GM18517 (cell line): ENCODE measurements at regions not wholly inside any gene's neighbourhood (a gene's known extent, or its start where the extent isn't known, plus 50 kb on each side); places are given as distances from the start of the nearest gene placed in this dataset.
A peak's percentile ranks its signal among the peaks of the same experiment; 100 is the strongest.

Source experiments
- ATAC-seq: cut with Tn5 transposase; IDR thresholded peaks from one replicate; pipeline ENCODE4 v1.9.1; 2021; ENCODE audit warnings: mild to moderate bottlenecking, moderate library complexity; ENCODE audit not compliant: unreplicated experiment

DNA sequence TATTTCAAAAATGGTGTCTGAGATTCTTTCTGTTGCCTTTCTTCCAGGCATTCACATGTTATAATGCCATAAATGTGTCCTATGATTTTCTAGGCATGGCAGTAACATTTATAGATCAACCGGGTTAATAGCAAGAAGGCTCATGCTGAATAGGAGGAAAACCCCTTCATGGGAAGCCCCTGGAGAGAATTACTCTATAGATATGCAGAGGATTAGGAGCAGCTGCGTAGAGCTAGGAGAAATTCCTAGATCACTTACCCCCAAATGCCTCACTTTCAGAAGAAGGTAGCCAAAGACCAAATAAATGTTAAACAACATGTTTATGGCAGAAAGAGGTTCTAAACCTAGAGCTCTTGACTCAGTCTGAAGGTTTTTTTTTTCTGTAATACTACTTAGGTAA, 153.4 kb upstream of the CTNNA2 start:
- no peak for ATAC-seq

DNA sequence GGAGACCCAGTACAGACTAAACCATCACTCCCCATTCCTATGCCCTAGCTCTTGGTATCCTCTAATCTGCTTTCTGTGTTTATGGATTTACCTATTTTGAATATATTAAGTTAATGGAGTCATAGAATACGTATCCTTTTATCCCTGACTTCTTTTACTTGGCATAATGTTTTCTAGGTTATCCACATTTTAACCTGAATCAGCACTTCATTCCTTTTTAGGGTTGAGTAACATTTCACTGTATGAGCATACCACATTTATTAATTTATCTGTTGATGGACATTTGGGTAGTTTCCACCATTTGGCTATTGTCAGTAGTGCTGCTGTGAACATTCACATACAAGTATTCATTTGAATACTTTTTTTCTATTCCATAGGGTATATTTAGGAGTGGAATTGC, 157.3 kb upstream of the CTNNA2 start:
- ATAC-seq, result no peak

DNA sequence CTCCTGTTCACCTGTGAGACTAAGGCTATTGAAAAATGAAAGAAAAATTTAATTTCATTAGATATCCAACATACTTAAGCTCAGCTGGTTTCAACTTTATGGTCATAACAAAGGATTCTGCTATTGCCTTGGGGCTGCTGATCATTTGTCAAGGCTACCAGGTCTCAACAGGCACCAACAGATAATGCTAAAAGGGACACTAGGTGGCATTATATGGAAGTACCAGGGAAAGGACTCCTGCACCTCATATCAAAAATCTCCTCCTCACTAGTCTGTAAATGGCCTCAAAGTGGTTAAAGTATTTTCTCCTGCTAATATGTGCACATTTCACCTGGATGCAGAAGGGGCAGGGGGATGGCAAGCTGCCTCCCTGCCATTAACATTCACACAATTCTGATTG, 167.9 kb upstream of the REG3A start:
- ATAC-seq, result no peak

DNA sequence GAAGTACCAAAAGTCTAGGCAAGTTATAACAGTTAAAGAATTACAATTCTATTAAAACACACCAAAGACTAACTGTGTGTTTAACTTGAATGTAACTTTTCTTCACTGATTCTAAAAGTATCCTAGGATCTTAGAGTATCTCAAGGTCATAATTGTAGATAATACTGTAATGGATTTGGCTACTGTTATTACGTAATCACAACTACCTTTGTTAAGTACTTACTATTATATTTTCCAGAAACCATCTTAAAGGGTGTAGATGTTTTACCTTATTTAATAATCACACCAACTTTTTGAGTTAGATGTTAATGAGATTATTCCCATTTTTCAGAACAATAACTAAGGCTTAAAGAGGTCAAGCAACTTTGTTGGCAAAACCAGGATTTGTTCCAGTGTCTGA, 161.3 kb upstream of the REG3A start:
- ATAC-seq, result no peak

DNA sequence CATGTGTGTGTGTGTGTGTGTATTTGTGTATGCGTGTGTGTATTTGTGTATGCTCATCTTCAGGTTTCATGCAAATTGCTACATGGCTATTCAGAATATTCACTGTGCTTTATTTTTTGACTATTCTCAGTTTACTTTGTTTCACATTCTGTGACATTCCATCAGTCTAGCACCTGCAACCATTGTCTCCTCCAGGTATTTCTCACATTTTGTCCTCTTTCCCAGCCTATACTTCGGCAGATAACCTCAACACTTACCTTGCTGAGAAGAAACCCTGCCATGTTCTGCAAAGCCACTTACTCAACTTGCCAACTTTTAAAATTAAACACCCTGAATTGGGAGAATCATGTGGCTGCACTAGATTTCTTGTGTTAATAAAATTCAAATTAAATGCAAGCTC, 135.4 kb upstream of the REG3A start:
- ATAC-seq, result no peak

DNA sequence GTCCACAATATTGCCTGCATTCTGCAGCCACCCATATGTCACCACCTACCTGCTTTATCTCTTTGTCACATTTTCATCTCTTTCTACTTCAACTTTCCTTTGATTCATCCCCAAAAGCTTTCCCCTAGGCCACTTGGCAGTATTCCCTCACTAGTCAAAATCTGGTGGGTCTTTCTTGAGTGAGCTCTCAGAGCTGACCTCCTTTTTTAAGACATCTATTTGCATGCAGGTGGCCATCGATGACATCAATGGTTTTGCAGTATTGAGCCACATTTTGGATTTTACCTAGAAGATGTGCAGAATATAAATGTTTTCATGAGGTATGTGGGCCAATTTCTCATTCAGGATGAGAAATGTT, 133.4 kb upstream of the REG3A start:
- ATAC-seq, result no peak

DNA sequence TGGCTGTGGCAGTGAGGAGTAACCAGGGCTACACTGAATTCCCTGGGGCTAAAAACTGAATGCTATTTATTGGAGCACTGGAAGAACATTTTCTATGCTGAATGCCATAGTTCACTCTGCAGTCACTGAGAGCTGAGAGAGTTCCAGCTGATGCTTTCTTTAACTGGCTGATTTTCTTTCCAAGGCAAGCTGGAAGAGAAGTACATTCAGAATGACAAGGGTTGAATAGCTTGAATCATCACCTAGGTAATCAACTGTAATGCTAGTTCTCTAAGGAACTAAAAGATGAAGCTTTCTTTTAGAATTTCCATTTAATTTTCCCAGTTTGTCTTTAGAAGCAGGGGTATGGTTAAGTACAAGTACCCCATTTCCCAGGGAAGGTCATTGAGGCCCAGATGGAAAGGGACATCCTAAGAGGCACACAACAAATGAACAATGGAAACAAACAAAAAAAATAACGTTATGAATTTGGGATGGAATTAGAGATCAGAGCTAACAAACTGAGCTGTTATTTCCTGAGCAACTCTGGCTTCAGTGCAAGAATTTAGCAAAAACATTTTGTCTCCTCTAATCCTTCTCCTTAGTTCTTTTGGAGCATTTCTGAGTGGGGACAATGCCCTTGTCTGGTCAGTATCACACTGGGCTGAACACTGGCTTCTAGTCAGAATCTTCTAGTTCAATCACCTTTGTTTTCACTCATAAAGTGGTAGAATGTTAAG, 132.8 kb upstream of the REG3A start:
- ATAC-seq, result no peak

DNA sequence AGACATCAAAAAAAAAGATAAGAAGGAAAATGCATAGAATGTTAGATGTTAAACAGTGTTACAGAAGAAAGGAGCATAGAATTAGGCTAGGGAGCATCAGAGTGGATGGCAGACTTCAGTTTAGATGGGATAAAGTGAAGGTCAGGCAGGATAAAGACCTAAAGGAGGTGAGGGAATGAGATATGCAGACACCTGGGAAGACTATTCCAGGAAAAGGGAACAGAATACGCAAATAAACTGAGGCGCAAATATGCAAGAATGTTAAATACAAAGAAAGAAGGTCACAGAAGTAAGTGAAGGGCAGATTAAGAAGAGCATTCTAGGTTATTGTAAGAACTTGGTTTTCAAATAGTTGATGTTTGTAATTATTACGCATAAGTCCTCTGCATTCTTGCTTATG, 116.3 kb upstream of the REG3A start:
- ATAC-seq, result no peak

DNA sequence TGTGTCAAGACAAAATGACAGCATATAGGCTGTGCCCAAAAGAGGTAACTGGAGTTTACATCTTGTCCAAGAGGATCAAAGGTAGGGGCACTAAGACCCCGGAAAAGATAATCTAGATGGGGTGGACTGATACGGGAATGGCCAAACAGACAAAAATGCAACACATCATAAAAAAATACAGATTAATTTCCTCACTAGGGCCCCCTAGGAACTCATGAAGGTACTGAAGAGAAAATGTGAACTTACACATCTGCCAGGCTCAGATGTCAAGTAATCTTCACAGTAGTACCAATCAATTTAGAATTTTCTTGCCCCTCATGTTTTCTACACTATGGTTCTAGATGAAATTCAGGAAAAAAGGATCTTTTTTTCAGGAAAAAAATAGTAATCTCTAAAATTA, 115.6 kb upstream of the REG3A start:
- no peak for ATAC-seq

DNA sequence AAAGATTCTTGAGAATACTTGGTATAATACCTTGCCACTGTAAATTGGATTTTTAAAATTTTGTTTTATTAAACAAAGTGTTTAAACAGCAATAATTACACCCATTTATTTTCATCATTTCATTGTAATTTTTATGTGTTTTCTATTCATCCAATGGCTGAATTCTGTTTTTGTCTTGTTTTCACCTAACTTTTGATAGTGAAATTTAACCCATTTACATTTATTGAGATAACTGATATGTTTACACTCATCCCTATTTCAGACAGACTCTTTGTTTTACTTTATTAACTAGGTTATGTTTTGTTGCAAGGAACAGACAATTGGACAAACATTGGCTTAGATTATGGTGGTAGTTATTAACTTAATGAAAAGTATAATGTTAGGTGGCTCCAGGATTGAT, 113.1 kb upstream of the REG3A start:
- no peak for ATAC-seq

DNA sequence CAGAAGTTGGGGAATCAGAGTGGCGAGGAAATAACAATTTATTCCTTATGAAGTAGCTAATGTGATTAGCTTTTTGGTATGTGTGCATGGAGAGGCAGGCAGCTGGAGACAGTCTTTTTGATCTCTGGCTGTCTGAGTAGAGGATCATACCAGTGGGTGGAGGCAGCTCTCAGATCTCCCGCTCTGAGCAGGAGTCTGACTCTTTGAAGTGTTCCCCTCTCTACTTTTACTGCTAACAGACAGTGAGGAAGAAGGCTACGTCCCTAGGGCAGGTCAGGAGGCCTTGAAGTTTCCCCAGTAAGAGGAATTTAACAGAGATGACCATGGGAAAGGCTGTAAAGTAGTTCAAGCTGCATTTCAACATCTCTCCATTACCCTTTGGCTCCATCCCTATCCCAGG, 111.9 kb upstream of the REG3A start:
- no peak for ATAC-seq

DNA sequence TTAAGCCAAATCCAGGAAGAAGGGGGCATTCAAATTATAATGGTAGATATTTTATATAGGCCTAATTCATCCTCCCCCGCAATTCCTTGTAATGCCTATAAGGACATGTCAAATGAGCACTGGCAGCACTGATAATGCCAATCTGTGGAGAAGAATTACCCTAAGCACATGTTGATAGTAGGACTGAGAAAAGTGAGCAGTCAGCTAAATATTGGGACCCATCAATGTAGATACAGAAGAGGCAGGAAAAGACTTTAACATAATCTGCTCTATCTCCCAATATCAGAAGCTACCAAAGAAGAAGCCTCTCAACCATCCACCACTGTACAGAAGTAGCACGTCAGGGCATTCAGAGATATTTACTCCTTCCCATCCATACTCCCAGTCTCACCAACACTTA, 101.3 kb upstream of the REG3A start:
- no peak for ATAC-seq

DNA sequence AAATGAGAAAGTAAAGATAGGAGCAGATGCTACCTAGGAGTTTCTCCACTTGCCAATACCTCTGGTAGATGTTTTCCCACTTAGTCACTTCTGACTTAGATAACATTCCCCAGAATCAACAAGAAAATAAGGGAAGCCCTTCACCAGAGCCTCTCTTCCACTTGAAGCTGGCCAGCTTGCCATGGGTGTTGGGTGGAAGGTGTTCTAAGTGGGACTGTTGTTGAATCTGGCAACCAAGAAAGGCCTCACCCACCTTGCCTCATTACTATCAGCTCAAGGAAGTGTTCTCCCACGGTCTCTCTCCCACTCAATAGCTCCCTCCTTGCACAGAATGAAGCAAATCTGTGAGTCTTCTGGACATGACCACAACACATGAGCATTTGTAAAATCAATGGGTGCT, 100.4 kb upstream of the REG3A start:
- ATAC-seq, result no peak

DNA sequence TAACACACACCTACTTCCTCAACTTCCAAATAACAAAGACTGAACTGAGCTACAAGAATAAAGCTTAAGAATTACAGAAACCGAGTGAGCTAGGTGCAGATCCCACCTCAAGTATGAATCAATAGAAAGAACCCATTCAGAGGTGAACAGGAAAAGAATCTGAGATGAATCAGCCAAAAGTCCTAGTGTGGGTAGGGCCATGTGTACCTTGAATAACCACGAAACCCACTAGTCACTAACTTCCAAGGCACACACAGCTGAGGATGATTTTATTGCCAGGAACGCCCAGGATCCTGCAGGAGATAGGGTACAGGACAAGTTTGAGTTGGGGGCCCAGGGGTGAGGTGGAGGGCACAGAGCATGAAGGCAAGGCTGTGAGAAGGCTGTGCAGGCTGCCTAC, 99.7 kb upstream of the REG3A start:
- ATAC-seq, result no peak

DNA sequence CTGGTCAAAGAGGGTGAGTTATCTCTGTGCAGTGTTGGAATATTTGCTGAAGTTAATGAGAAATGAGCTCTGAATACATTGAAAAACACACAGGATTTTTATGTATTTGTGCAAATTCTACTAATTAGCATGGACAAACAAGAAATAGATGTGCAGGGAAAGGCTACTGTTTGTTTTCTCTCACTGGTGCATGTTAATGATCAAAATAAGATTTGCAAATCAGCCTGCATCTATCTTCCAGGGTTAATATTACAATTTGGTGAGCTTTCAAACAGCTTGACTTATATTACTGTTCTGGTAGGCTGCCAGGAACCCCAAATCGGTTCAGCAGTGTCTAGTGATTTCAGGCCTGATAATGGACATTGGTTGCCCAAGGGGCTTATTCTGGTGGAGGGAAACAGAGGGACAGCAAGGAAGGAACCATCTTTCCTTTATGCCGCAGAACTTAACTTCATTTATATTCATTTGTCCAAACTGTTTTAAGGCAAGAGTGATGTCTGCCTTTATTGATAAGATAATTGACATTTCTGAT, 93.8 kb upstream of the REG3A start:
- no peak for ATAC-seq

DNA sequence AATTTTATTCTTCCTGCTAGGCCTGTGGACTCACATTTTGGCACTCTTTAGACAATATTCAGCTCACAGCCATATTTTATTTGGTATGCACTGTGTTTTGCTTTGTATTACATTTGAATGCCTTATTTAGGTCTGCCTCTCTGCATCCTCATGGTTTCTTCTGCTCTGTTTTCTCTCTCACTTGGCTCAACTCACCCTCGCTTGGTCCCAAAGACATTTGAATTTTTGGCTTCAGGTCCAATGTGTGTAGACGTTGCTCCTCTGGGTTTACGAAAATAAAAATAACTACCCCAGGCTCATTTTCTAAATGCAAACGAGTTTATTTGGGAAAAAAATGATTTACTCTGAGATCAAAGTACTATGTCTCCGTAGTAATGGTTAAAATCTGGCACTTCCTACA, 91.1 kb upstream of the REG3A start:
- ATAC-seq, result no peak

DNA sequence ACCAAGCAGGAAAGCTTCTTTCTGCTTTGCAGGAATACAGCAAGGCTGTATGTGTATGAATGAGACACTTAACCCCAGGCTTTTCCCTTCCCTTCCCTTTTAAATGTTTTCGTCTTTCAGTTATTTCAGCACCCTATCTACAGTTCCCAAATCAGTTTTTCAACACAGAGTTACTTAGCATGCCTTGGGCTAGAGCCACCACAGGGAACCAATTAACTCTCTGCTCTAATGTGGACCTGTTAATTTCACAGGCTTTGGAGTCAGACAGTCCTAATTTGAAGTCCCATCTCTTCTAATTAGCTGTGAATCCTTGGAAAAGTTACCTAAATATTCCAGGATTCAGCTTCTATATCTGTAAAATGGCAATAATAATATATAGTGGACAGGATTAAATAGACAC, 89.2 kb upstream of the REG3A start:
- ATAC-seq, result no peak

DNA sequence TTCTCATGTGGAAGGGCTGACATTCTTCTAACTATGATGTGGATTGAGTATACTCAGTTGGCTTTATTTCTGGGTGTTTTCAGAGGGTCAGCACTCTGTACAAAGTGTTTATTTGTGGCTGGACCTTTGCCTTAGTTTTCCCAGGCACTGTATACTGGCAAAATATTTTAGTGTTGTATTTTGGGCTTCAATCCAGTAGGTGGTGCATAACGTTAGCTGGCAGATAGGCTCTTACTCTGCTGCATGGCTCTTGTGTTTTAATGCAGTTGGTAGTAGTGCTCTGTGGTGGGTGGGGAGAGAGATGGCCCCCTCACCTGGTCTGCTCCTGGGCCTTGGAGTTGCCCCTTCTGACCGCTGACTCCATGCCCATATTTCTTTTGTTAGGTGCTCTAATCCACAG, 75.6 kb upstream of the REG3A start:
- ATAC-seq, result no peak

DNA sequence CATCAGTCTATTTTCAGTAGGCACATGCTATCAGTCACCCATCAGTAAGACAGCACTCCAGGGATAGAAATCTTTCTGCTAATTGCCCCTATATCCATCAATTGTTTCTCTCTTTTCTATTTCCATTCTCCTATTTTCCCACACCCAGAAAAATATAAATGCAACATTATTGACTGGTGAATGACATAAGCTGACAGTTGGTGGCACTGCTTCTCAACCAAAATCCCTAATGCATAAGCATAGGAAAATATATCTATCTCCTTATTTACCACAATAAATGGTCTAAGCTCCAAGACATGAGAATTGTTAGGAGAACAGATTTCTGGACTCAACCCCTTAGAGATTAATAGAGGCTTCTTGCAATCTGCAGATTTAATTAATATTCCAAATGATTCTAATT, 64.0 kb upstream of the REG3A start:
- no peak for ATAC-seq

DNA sequence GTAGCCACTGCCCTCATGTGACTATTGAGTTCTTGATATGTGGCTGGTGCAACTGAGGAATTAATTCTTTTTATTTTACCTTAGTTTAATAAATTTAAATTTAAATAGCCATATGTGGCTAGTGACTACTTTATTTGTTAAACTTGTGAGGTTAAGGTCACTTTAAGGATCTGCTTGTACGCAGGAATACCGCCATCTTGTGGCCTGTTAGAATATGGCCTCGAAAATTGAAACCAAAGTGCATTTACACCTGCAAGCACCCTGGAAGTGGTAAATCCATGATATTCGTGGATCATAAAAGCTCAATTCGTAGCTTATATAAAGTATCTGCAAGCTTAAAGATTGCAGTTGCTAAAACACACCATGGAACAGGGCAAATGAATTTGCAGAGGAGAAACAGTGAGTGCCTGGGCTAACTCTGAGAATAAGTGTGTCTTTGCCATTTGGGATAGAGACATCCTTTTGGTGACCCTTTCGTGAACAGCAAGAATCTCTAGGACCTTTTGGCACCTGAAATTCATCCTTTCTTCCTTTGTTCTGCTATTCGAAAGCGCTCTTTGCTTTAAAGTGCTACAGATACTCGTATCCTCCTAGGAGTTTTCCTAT, 59.9 kb upstream of the REG3A start:
- ATAC-seq, result peak; percentile 75

DNA sequence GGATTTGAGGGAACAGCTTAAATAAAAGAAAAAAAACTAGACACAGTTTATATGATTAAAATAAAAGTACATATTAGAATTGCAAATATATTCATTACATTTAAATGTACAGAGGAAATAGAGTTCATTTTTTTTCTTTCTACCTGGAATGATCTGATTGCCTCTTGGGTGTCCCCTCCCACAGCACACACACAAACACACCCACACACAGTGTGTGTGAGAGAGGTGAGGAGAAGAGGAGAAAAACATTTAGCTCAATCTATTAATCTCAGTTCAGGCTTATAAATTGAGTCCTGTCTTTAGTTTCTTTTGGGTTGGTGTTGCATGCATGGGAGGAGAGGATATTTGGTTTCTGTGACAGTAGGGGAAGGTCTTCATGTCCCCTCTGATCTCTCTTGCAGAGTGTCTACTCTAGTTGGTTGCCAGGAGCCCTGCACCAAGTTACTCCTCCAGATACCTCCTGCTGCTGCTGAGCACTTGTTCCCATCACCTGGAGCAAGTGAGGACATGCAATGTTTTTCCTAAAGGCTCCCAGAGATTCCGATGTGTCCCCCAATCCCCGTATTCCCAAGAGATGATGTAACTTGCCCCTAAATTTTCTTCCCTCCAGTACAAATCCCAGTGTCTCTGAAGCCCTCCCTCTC, 50.8 kb upstream of the REG3A start:
- no peak for ATAC-seq
